ENCODE measurements at regions not wholly inside any gene's neighbourhood (a gene's known extent, or its start where the extent isn't known, plus 50 kb on each side); places are given as distances from the start of the nearest gene placed in this dataset.

- DNase-seq: no peak
These were observed 232.8 kb downstream of the INHBA start for GRCh38 chr7:41470081-41470480.

- no peak for DNase-seq
These were observed 235.3 kb downstream of the INHBA start for GRCh38 chr7:41467596-41467995.

GRCh38 chr7:41466760-41467384 is 236.0 kb downstream of the INHBA start:
- DNase-seq: no peak

GRCh38 chr7:41465571-41465970 is 237.3 kb downstream of the INHBA start:
- no peak for DNase-seq

GRCh38 chr7:41463770-41464470 is 239.0 kb downstream of the INHBA start:
- no peak for DNase-seq

GRCh38 chr7:41459623-41460261 is 243.1 kb downstream of the INHBA start:
- peak in 3 of 56 donors; percentile 3 to 9 (median 5) for DNase-seq

- peak in 2 of 56 donors; percentile 8 to 11 for DNase-seq
These were observed 243.7 kb downstream of the INHBA start for GRCh38 chr7:41459183-41459582.

- no peak for DNase-seq
These were observed 245.0 kb downstream of the INHBA start for GRCh38 chr7:41457832-41458437.

GRCh38 chr7:41451826-41452225 is 251.1 kb downstream of the INHBA start:
- DNase-seq: no peak

GRCh38 chr7:41449694-41450093 is 253.2 kb downstream of the INHBA start:
- no peak for DNase-seq

GRCh38 chr7:41449286-41449685 is 253.6 kb downstream of the INHBA start:
- DNase-seq: no peak

GRCh38 chr7:41448104-41448503 is 254.8 kb downstream of the INHBA start:
- no peak for DNase-seq

GRCh38 chr7:41447450-41448042 is 255.3 kb downstream of the INHBA start:
- DNase-seq: no peak

GRCh38 chr7:41446606-41447449 is 256.1 kb downstream of the INHBA start:
- no peak for DNase-seq

GRCh38 chr7:41445946-41446345 is 256.9 kb downstream of the INHBA start:
- DNase-seq: peak in 6 of 56 donors; percentile 2 to 10 (median 4)

- DNase-seq: no peak
These were observed 257.5 kb downstream of the INHBA start for GRCh38 chr7:41445432-41445831.

GRCh38 chr7:41439515-41439879 is 263.4 kb downstream of the INHBA start:
- no peak for DNase-seq

- DNase-seq: no peak
These were observed 264.0 kb downstream of the INHBA start for GRCh38 chr7:41438705-41439514.

GRCh38 chr7:41437257-41438196 is 265.4 kb downstream of the INHBA start:
- DNase-seq: no peak

Data from nucleus accumbens (tissue), 56 donors.